ENCODE measurements at regions not wholly inside any gene's neighbourhood (a gene's known extent, or its start where the extent isn't known, plus 50 kb on each side); places are given as distances from the start of the nearest gene placed in this dataset.

- in situ Hi-C loops (cut with MboI; ENCODE audit: low pct_ligation_motif_present in 1 of 4, low pct_unique_long_range_greater_than_20kb in 1 of 4, low sequenced_read_pairs in 3 of 4): no loop called here
- H3K27me3 ChIP-seq: no peaks in the 10 kb centered on the region
- 85 to 88% methylated on average over 4 of the region's 4 CpGs for WGBS, 2 donors (ENCODE audit: low coverage in 1 of 2)
- no peak overlapping the region for H3K4me3 ChIP-seq
- intact Hi-C loops (cut with DNase I; ENCODE audit: low total_unique reads): no loop called here
- no peak overlapping the region for H3K27ac ChIP-seq
- H3K4me1 ChIP-seq: no peaks in the 10 kb centered on the region
- TF ChIP-seq CTCF (IDR thresholded peaks at IDR 0.05) (no peak), POLR2A (IDR thresholded peaks at IDR 0.05) (no peak), POLR2AphosphoS5 (IDR thresholded peaks at IDR 0.05) (no peak), EP300 (IDR thresholded peaks at IDR 0.05; ENCODE audit: low read depth) (no peak)
- no peak for DNase-seq
- H3K9me3 ChIP-seq: no peaks in the 10 kb centered on the region
- no peaks in the 10 kb centered on the region for H3K36me3 ChIP-seq
Measured at GRCh38 chr18:25713103-25713502, 361.1 kb upstream of the ZNF521 start.

- 43 to 63% methylated on average over 1 to 3 of the region's 3 CpGs for WGBS, 2 donors (ENCODE audit: low coverage in 1 of 2)
- Histone ChIP-seq H3K27me3 (no peaks in the 10 kb centered on the region), H3K4me1 (no peaks in the 10 kb centered on the region), H3K4me3 (no peak overlapping the region), H3K36me3 (no peaks in the 10 kb centered on the region), H3K27ac (no peak overlapping the region), H3K9me3 (no peaks in the 10 kb centered on the region)
- intact Hi-C loops (cut with DNase I; ENCODE audit: low total_unique reads): no loop called here
- no peak for DNase-seq
- in situ Hi-C loops (cut with MboI; ENCODE audit: low pct_ligation_motif_present in 1 of 4, low pct_unique_long_range_greater_than_20kb in 1 of 4, low sequenced_read_pairs in 3 of 4): no loop called here
- TF ChIP-seq EP300 (IDR thresholded peaks at IDR 0.05; ENCODE audit: low read depth) (no peak), POLR2AphosphoS5 (IDR thresholded peaks at IDR 0.05) (no peak), CTCF (IDR thresholded peaks at IDR 0.05) (no peak), POLR2A (IDR thresholded peaks at IDR 0.05) (no peak)
Measured at GRCh38 chr18:25710981-25711380, 359.0 kb upstream of the ZNF521 start.

- no peaks in the 10 kb centered on the region for H3K27me3 ChIP-seq
- TF ChIP-seq CTCF (IDR thresholded peaks at IDR 0.05) (no peak), POLR2AphosphoS5 (IDR thresholded peaks at IDR 0.05) (no peak)
Measured at GRCh38 chr18:25705650-25706049, 353.7 kb upstream of the ZNF521 start.

GRCh38 chr18:25704494-25704893 is 352.5 kb upstream of the ZNF521 start:
- H3K27ac ChIP-seq: no peak overlapping the region
- TF ChIP-seq POLR2AphosphoS5 (IDR thresholded peaks at IDR 0.05): no peak
- TF ChIP-seq EP300 (IDR thresholded peaks at IDR 0.05; ENCODE audit: low read depth): no peak
- TF ChIP-seq POLR2A (IDR thresholded peaks at IDR 0.05): no peak
- TF ChIP-seq CTCF (IDR thresholded peaks at IDR 0.05): no peak
- intact Hi-C loops (cut with DNase I; ENCODE audit: low total_unique reads) (no loop called here), in situ Hi-C loops (cut with MboI; ENCODE audit: low pct_ligation_motif_present in 1 of 4, low pct_unique_long_range_greater_than_20kb in 1 of 4, low sequenced_read_pairs in 3 of 4) (no loop called here)
- no peaks in the 10 kb centered on the region for H3K36me3 ChIP-seq
- WGBS, 2 donors (ENCODE audit: low coverage in 1 of 2): 80 to 100% methylated on average over 3 to 10 of the region's 10 CpGs
- no peak overlapping the region for H3K4me3 ChIP-seq
- H3K27me3 ChIP-seq: no peaks in the 10 kb centered on the region
- H3K4me1 ChIP-seq: no peaks in the 10 kb centered on the region
- DNase-seq: no peak
- H3K9me3 ChIP-seq: no peaks in the 10 kb centered on the region

More at GRCh38 chr18:25705650-25706049, 353.7 kb upstream of the ZNF521 start:
- in situ Hi-C loops (cut with MboI; ENCODE audit: low pct_ligation_motif_present in 1 of 4, low pct_unique_long_range_greater_than_20kb in 1 of 4, low sequenced_read_pairs in 3 of 4): no loop called here
- no peak overlapping the region for H3K27ac ChIP-seq
- no peaks in the 10 kb centered on the region for H3K4me1 ChIP-seq
- H3K4me3 ChIP-seq: no peak overlapping the region
- intact Hi-C loops (cut with DNase I; ENCODE audit: low total_unique reads): no loop called here
- 65 to 80% methylated on average over 2 of the region's 2 CpGs for WGBS, 2 donors (ENCODE audit: low coverage in 1 of 2)
- DNase-seq: no peak
- H3K9me3 ChIP-seq: no peaks in the 10 kb centered on the region
- H3K36me3 ChIP-seq: no peaks in the 10 kb centered on the region

Data from transverse colon (tissue), 4 donors.